GM21576 (cell line): ENCODE measurements at regions not wholly inside any gene's neighbourhood (a gene's known extent, or its start where the extent isn't known, plus 50 kb on each side); places are given as distances from the start of the nearest gene placed in this dataset.

Source experiments
- ATAC-seq: cut with Tn5 transposase; IDR thresholded peaks from one replicate; pipeline ENCODE4 v1.9.1; 2021; ENCODE audit warnings: mild to moderate bottlenecking, moderate library complexity; ENCODE audit not compliant: unreplicated experiment

- ATAC-seq: no peak
Measured at GRCh38 chr18:41268271-41268670, 686.8 kb upstream of the PIK3C3 start.

GRCh38 chr18:41266616-41267015, 688.4 kb upstream of the PIK3C3 start:
- ATAC-seq: no peak

DNA sequence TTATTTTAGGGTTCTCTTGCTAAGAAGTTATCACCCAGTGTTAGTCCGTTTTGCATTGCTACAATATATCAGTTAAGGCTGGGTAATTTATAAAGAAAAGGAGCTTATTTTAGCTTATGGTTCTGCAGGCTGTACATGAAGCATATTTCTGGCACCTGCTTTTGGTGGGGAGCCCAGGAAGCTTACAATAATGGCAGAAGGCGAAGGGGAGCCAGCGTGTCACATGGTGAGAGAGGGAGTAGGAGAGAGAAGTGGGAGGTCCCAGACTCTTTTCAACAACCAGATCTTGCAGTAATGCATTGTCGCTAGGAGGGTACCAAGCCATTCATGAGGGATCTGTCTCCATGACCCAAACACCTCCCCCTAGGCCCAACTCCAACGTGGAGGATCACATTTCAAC, 688.8 kb upstream of the PIK3C3 start:
- no peak for ATAC-seq

DNA sequence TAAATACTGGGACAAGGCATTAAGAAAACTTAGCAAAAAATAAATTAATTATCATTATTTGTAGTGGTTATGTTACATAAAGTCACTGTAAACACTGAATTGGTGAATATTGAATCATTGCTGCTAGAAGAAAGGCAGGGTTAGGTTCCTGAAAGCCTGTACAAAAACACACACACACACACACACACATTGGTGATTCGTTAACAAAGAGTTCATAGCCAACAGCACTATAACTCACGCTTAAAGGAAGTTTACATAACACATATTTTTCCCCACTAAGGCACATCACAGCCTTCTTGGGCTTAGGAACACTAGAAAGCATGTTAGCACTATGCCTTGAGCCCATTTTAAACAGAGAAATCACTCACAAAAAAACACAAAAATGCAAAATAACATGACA, 690.0 kb upstream of the PIK3C3 start:
- no peak for ATAC-seq

DNA sequence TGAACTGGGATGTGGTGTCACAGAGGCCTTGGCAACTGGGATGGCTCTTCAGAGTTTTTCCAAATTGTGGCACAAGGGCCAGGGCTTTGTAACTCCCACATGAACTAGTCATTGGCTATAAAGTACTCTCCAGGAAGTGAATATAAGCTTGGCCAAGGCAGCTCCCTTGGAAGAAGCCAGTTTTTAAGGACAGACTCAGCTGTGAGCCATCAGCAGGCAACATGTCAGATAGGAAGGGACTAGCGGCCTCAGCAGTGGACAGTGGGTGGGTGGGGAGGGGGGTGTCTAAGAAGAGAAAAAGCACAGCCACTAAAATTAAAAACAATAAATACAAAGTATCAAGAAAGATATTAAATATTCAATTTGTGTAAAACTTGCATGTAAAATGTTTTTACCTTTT, 691.1 kb upstream of the PIK3C3 start:
- no peak for ATAC-seq

DNA sequence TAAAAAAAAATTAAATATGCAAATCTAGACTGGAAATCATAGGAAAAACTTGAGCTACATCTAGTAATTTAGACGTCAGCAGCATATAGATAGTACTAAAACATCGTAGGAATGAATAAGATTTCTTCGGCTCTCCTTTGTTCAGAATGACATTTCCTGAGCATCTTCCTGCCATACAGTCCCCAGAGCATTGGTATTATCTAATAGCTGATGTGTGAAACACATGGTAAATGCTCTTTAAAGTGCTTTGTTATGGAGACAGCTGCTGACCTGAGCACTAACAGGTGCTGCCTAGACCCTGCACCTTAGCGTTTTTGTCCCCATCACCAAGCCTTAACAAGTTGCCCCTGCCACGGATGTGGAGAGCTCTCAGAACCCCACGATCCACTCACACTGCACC, 692.3 kb upstream of the PIK3C3 start:
- no peak for ATAC-seq

GRCh38 chr18:41244591-41245037, 710.4 kb upstream of the PIK3C3 start:
- ATAC-seq: no peak

DNA sequence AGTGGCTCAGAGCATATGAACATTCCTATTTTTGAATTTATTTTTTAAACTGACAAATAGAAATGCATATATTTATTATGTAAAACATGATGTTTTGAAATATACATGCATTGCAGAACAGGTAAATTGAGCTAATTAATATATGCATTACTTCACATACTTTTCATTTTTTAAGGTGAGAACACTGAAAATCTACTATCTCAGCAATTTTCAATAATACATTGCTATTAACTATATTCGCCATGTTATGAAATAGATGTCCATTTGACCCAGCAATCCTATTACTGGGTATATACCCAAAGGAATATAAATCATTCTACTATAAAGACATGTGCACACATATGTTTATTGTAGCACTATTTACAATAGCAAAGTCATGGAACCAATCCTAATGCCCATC, 717.7 kb upstream of the PIK3C3 start:
- no peak for ATAC-seq

- no peak for ATAC-seq
Measured at GRCh38 chr18:41231681-41232080, 723.4 kb upstream of the PIK3C3 start.

- ATAC-seq: no peak
Measured at GRCh38 chr18:41227993-41228392, 727.0 kb upstream of the PIK3C3 start.

GRCh38 chr18:41226911-41227310, 728.1 kb upstream of the PIK3C3 start:
- ATAC-seq: no peak

GRCh38 chr18:41226186-41226585, 728.8 kb upstream of the PIK3C3 start:
- ATAC-seq: no peak

GRCh38 chr18:41216341-41217003, 738.6 kb upstream of the PIK3C3 start:
- ATAC-seq: no peak

GRCh38 chr18:41207706-41208105, 747.3 kb upstream of the PIK3C3 start:
- no peak for ATAC-seq

GRCh38 chr18:41206341-41206830, 748.6 kb upstream of the PIK3C3 start:
- no peak for ATAC-seq

- ATAC-seq: no peak
Measured at GRCh38 chr18:41199212-41199611, 755.8 kb upstream of the PIK3C3 start.

DNA sequence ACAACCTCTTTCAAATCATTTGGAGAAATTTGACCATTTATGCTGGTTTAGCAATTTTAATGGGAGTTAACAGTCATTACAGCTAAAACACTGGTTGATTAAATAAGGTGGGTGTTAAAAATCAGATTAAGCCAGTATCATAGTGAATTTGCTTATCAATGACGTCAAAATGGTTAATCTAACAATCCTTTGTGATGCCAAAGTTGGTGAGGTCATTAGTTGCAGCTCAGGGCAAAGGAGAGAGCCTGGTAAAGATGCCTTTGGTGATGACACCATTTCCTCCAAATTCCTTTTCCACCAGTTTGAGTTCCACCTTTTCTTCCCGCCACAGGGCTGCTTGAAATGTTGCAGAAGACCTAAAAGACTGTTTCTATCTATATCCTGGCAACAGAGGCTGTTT, 757.1 kb upstream of the PIK3C3 start:
- no peak for ATAC-seq

GRCh38 chr18:41170346-41170745, 784.7 kb upstream of the PIK3C3 start:
- no peak for ATAC-seq

DNA sequence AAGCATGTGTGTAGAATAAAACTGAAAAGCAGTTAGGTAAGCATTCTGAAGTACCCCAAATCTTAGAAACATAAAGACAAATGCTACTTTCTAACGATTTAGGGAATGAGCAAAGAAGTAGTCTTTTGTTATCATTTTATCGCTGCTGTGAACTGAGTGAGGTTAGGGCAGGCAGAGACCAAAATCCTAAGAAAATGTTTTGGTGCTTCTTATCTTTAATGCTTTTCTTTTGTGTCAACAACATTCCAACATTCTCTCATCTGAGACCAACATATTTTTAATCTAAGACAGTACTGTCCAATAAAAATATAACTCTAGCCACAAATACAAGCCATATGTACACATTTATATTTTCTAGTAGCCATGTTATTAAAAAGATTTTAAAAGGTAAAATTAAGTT, 789.4 kb upstream of the PIK3C3 start:
- no peak for ATAC-seq

GRCh38 chr18:41162781-41163180, 792.3 kb upstream of the PIK3C3 start:
- ATAC-seq: no peak

DNA sequence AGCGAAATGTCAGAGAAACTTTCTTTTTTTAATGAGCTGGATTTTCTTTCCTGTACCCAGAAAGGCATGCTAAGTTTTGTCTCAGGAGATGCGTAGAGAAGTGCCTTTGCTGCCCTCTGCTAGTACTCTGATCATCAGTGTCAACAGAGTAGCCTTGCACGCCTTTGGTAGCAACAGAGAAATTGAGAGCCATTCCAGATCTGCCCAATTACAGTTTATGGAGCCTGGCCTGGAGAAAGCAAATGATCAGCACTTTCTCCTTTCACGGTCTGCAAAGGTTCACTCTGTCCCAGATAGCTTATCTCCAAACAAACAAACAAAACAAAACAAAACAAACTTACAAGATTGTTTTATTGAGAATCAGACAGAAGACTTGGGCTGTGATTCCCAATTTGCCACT, 792.8 kb upstream of the PIK3C3 start:
- ATAC-seq: no peak

DNA sequence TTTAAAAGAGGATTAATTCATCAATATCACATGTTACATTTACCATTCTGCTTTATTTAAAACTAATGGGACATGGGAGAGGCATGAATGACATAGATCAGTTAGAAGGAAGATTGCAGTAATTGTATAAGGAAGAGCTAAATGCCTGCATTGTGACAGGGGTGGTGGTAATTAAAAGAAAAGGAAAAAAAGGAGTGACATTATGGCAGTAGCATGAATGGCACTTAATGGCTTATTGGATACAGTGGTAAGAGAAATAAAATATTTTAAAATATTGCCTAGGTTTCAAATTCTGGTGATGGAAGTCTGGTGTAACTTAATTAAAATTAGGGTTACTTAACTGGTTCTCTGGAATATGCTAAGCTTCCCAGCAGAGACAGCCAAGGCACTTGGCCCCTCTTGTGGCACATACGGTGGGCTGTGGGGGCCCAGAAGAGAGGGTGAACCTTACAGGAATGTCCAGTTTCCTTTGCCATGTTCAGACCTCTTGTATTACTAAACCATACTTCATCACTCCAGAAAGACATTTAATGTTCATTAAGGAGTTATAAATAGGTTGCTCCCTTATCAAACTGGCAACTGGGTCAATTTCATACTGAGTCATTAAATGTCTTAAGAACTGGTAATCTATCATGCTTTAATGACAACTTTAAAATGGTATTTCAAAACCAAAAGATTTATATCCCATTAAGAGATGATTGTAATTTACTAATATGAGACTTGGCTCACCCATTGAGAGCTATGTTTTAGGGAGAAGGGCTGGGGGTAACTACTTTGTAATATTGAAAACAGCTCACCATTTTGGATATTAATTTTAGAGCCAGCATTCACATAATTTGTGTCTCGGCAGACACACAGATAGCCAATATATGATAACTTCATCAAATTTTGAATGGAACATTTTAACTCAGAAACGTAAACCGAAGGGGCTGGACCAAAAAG, 798.9 kb upstream of the PIK3C3 start:
- ATAC-seq: no peak
